Sciatic nerve (tissue), 2 donors: ENCODE measurements at regions not wholly inside any gene's neighbourhood (a gene's known extent, or its start where the extent isn't known, plus 50 kb on each side); places are given as distances from the start of the nearest gene placed in this dataset.
"Not testable (repeated sequence)": the region's sequence is repeated elsewhere in the genome, so short reads cannot be mapped to it uniquely, and the experiment has no call there.

Experiments used
- ATAC-seq: fragments of 200-7000 bp; cut with Tn5 transposase; one replicate; pipeline ENCODE4 v1.9.1; 2020; ENCODE audit warnings: mild to moderate bottlenecking, moderate library complexity
- DNase-seq: peaks from one replicate; pipeline ENCODE4 v3.0.0-alpha.2; 2020; ENCODE audit warnings: low spot score
- intact Hi-C: fragments of 100-400 bp; cut with DNase I; formaldehyde crosslinking; loops from one replicate; pipeline ENCODE4 v1.14.2; 2022
- donor health status: DM: no; HTN: no; CAD: no.
- donor health status: DM: no; HTN: no; CAD: no.

DNA sequence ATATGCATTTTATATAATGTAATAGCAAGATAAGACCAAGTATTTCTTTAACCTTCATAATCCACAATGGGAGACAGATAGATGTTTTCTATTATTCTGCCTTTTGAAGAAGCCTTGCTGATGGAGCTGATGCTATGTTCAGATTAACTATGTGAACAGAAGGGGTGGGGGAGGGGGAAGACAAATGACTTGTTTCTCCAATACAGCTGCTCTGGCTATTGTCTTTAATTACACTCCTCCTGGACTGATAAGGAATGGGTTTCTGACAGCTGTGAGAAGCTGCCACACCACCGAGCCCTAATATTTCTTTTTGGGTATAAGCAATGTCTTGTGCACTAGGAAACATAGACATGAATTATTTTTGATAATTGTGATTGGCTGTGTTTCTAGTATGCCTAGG is 62.0 kb downstream of the CAVIN4 start:
- no peak for ATAC-seq
- intact Hi-C loops, result no loop called here
- no peak for DNase-seq

DNA sequence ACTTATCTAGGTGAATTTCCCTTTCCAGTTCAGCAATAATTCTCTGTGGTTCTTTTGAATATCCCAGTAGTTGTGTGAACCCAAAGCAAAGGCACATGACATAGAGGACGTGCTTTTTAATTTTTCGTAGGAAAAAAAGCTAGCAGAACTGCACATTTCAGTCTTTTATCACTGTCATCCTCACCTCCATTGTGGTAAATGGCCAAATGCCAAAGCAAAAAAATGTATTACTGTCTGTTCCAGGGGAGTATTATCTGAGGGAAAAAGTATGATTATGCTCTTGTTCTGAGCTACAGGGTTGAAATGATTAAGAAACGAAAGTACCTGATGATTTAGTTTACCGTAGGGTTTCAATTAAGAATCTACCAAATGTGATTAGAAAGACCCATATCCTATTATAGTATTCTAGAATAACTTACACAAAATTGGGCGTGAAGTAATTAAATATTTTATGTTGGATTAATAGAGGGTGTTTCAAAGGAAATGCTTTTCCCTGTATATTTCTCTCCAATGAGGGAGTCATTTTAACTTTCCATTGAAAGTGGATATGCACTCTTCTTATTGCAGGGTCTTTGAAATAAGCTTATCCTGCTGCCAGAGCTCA is 62.7 kb downstream of the CAVIN4 start:
- ATAC-seq (no peak), DNase-seq (no peak)
- intact Hi-C loops, result no loop called here

GRCh38 chr9:100641166-100641565 is 63.3 kb downstream of the CAVIN4 start:
- no peak for ATAC-seq
- no peak for DNase-seq
- intact Hi-C loops, result no loop called here

GRCh38 chr9:100652850-100653249 is 75.0 kb downstream of the CAVIN4 start:
- no peak for ATAC-seq

GRCh38 chr9:100653643-100654334 is 75.9 kb downstream of the CAVIN4 start:
- DNase-seq (no peak), ATAC-seq (no peak)
- intact Hi-C loops, result no loop called here

More at GRCh38 chr9:100652850-100653249, 75.0 kb downstream of the CAVIN4 start:
- DNase-seq, result no peak
- intact Hi-C loops, result no loop called here

- intact Hi-C loops, ATAC-seq: not testable (repeated sequence)
Measured at GRCh38 chr9:100656851-100657250, 79.0 kb downstream of the CAVIN4 start.

GRCh38 chr9:100661668-100662067 is 83.8 kb downstream of the CAVIN4 start:
- DNase-seq, result no peak
- ATAC-seq, result no peak
- intact Hi-C loops, result no loop called here

More at GRCh38 chr9:100656851-100657250, 79.0 kb downstream of the CAVIN4 start:
- not testable (repeated sequence) for DNase-seq

DNA sequence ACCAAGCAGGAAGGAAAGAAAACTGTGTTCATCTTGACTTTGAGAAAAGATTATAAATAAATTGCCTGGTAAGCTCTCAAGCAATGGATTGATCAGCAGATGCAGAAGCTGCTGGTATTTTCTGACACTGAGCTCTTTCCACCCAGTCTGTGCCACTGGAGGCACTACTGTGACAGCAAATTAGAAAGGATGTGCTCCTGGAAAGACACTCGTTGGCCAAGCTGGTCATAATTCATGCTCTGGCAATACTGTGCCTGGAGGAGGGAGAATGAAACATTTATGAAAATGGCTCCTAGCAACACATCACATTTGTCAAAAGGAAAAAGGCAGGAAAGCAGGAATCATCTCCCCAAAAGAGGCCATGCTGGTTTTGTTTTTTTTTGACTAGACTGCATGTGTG is 84.2 kb downstream of the CAVIN4 start:
- ATAC-seq (no peak), DNase-seq (no peak)
- intact Hi-C loops, result no loop called here

GRCh38 chr9:100667448-100667847 is 89.6 kb downstream of the CAVIN4 start:
- no peak for ATAC-seq
- DNase-seq, result no peak
- intact Hi-C loops, result no loop called here

DNA sequence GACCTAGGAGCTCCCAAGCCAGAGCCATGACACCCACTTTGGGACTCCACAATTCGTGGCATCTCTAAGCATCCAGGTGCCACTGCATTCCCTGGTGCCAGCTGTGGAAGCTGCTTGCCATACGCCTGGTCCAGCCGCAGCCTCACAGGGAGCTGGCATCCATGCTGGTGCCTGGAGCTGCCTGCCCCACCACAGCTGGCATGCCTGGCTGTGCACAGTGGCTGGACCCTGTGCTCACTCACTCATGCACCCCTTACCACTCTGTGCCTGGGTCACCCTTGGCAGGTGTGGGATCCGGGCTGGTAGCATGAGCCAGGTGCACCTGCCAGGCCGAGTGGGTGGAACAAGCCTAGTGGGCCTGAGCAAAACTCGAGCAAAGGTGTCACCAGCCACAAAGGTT is 90.1 kb downstream of the CAVIN4 start:
- DNase-seq (no peak), ATAC-seq (no peak)
- intact Hi-C loops, result no loop called here

DNA sequence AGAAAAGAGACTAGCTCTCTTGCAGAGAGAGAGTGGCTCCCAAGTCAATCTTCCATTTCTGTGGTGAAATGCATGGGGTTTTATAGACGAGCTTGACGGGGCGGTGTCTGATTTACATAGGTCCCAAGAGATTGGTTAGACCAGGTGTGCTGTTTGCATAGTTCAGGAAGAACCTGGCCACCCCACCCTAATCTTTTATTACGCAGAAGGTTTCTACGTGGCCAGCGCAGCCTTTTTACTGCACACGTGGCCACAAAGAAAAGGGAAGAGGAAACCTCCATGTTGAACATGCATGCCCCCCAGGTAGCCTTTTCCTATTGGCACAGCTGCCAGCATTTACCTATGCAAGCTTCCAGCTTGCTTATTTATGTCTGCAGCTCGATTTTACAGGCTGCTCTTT is 92.1 kb downstream of the CAVIN4 start:
- DNase-seq, result no peak
- intact Hi-C loops, result no loop called here
- ATAC-seq, result no peak

GRCh38 chr9:100670719-100671118 is 92.8 kb downstream of the CAVIN4 start:
- ATAC-seq, result no peak
- intact Hi-C loops, result no loop called here

DNA sequence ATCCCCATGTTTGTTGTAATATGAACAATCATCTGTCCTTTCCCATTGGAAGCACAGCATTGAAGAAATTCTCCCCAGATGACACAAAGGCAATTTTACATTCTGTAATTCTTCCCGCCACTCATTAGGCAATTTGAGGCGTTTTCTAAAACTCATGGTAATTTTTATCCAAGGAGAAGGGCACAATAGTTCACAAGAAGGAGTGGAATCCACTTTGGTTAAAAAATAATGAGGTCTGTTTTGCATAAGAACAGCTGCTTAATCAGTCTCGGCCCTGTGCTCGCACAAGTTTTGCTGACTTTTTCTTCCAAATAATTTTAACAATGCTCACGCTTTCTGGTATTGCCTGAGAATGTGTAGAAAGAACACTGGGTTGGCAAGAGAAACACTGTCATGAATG is 94.0 kb downstream of the CAVIN4 start:
- DNase-seq (no peak), ATAC-seq (no peak)
- intact Hi-C loops, result no loop called here

More at GRCh38 chr9:100670719-100671118, 92.8 kb downstream of the CAVIN4 start:
- DNase-seq, result no peak

GRCh38 chr9:100673249-100673648 is 95.4 kb downstream of the CAVIN4 start:
- DNase-seq, result no peak
- no peak for ATAC-seq
- intact Hi-C loops, result no loop called here

GRCh38 chr9:100674419-100675122 is 96.7 kb downstream of the CAVIN4 start:
- ATAC-seq, result no peak
- intact Hi-C loops, result no loop called here

DNA sequence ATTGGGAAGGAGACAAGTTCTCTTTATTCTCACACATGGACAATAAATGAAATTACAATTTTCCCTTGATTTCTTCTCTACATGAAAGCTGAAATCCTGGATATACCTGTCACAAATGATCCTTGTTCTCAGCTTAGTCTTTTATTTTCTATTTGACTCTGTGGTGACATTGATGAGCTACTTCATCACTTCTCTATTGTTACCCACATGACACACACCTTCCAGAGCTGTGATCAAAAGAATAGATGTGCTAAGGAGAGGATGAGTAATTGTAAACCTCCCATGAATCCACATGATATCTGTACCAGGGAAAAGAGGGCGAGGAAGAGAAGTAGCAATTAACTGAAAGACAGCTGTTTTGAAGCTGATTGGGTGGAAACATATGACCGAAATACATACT is 102.0 kb downstream of the CAVIN4 start:
- intact Hi-C loops, result no loop called here
- ATAC-seq (no peak), DNase-seq (no peak)

More at GRCh38 chr9:100674419-100675122, 96.7 kb downstream of the CAVIN4 start:
- DNase-seq, result no peak

DNA sequence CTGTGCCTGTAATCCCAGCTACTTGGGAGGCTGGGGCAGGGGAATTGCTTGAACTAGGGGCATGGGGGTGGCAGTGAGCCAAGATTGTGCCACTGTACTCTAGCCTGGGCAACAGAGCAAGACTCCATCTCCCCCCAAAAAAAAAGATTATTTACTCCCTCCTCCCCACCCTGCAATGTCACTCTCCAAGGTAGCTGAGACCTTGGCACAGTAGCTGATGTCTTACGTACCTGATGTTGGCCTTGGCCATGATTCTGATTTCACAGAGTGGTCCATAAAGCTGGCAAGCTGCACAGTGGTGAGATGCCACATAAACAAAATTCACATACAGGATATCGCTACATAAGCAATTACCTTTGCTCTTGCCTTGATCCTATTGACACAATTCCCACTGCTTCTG is 108.5 kb downstream of the CAVIN4 start:
- DNase-seq (no peak), ATAC-seq (no peak)
- intact Hi-C loops, result no loop called here

GRCh38 chr9:100689635-100690034 is 111.8 kb downstream of the CAVIN4 start:
- no peak for DNase-seq
- intact Hi-C loops, result no loop called here
- no peak for ATAC-seq

DNA sequence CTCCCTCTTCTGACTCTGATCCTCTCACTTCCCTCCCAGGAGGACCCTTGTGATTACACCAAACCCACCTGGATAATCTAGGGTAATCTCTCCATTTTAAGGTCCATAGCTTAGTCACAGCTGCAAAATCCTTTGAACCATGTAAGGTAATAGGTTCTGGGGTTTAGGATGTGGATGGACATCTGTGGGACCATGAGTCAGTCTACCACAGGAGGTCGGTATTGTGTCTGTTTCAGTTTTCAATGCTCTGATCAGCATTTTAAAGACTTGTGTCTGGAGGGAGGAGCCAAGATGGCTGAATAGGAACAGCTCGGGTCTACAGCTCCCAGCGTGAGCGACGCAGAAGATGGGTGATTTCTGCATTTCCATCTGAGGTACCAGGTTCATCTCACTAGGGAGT is 112.6 kb downstream of the CAVIN4 start:
- ATAC-seq (no peak), DNase-seq (no peak)
- intact Hi-C loops, result no loop called here

GRCh38 chr9:100697339-100697738 is 119.5 kb downstream of the CAVIN4 start:
- intact Hi-C loops, result no loop called here
- ATAC-seq, result no peak
- no peak for DNase-seq
